ENCODE measurements at regions not wholly inside any gene's neighbourhood (a gene's known extent, or its start where the extent isn't known, plus 50 kb on each side); places are given as distances from the start of the nearest gene placed in this dataset.

DNA sequence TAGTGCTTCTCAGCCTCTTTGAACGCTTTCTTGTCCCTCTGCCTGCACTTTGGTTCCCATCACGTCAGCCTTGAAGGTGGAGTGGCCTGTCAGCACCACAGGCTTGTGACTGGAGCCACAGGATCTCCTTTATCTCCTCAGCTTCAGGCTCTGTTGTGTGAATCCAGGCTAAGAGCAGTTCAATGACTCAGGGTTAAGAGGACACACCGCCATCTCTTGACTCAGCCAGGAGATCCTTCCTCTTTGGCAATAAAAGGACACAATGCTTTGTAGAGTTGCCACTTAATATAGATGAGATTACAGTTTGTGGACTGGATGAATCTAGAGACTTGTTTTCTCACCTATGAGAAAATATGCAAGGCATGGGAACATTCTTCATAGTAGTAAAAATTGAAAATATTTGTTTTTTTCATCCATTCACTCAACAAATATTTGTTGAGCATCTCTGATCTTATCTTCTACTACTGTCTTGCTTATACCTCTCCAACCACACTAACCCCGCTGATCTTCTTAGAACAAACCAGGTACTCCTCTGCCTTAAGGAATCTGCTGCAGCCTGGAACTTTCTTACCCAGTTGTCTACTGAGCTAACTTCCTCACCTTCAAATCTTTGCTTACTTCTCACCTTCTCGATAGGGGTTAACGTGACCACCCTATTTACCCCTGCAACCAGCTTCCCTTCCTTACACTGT, 62.3 kb downstream of the UCHL1 start:
- FAIRE-seq: peak; percentile 17

GRCh38 chr4:41319553-41319952, 62.8 kb downstream of the UCHL1 start:
- FAIRE-seq: peak; percentile 90

- no peak for FAIRE-seq
These were observed 63.5 kb downstream of the UCHL1 start for GRCh38 chr4:41320278-41320677.

GRCh38 chr4:41320786-41321185, 64.1 kb downstream of the UCHL1 start:
- no peak for FAIRE-seq

DNA sequence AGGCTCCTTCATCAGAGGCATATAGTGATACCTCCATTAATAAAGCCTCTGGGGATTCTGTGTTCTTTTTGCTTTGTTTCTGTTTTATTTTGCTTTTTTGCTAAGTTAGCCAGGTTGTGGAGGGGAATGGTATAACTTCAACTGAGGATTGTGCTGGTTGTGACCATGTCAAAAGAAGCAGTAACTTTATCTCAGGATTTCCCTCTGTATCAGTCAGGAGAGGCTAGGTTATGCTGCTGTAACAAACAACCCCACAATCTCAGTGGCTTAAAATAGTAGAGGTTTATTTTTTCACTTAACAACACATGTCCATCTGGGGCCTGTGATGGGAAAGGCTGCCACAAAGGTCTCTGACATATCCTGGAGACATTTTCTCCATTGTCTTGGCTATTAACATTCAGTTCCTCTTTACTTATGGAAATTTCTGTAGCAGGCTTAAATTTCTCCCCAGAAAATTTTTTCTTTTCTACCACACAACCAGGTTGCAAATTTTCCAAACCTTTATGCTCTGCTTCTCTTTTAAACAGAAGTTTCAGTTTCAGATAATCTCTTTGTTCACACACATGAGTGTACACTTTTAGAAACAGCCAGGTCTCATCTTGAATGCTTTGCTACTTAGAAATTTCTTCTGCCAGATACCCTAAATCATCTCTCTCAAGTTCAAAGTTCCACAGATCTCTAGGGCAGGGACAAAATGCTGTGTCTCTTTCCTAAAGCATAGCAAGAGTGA, 64.7 kb downstream of the UCHL1 start:
- FAIRE-seq: no peak

- FAIRE-seq: no peak
These were observed 65.9 kb downstream of the UCHL1 start for GRCh38 chr4:41322617-41323016.

- no peak for FAIRE-seq
These were observed 66.5 kb downstream of the UCHL1 start for GRCh38 chr4:41323179-41323578.

- no peak for FAIRE-seq
These were observed 67.0 kb downstream of the UCHL1 start for GRCh38 chr4:41323706-41324105.

DNA sequence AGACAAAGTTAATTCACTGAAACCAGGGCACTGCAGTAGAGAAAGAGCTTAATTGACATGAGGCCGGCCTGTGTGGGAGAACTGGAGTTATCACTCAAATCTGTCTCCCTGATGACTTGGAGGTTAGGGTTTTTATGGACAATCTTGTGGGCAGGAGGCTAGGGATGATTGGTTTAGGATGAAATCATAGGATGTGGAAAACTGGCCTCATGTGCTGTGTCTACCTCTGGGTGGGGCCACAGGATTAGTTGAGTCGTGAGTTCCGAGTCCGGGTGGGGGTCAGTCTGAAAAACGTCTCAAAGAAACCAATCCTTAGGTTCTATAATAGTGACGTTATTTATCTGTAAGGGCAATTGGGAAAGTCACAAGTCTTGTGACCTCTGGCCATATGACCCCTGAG, 68.1 kb downstream of the UCHL1 start:
- FAIRE-seq: no peak

GRCh38 chr4:41325901-41326300, 69.2 kb downstream of the UCHL1 start:
- no peak for FAIRE-seq

- peak; percentile 53 for FAIRE-seq
These were observed 70.0 kb downstream of the UCHL1 start for GRCh38 chr4:41326776-41327175.

- no peak for FAIRE-seq
These were observed 71.0 kb downstream of the UCHL1 start for GRCh38 chr4:41327770-41328169.

DNA sequence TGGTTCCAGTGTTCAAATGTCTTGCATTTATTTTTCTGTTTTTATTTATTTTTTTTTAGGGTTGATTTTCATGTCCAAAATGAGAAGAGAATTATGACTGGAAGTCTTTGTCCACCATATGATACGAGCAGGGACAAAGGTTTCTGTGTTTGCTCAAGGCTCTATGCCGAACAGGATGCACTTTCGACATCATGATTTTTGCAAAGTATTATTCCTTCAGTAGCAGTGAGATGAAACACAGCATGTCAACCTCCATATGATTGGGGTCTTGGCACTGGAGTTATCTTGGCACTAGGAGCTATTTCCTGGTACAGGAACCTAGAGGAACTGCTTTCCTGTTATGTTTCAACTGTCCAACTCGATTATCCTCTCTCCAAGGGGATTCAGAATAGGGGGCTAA, 72.6 kb downstream of the UCHL1 start:
- no peak for FAIRE-seq

DNA sequence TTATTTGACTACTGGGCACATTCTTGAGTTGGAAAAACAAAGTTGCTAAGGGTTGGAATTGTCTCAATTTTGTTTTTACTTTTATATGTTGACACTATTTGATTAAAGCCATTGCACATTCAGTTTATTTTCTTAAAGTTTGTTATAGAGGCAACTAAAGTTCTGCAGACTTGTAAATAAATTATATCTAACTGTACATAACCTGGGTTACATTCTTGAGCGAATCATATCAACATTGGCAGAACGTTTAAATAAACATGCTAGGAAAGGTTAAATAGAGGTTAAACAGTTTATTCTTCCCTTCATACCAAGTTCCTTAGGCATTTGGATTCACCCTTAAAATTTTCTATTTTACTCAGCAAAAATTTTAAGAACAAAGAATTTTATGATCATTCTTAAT, 74.5 kb downstream of the UCHL1 start:
- peak; percentile 89 for FAIRE-seq

DNA sequence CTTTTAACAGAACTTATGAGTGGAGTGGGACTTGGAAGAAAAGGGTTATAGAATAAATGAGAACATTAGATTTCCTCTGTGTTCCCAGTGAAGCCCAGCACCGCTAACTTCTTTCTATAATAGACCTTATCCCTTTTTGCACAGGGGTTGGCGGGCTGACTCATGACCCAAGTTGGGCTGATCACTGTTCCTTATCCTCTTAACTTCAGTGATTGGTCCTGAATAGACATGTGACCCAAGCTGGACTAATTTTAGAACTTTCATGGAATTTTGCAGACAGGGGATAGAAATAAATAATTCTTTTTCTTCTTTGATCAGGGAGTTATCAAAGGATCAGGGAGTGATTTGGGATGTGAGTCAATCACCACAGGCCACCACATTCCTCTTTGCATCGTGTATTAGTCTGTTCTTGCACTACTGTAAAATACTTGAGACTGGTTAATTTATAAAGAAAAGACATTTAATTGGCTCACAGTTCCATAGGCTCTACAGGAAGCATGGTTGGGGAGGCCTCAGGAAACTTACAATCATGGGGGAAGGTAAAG, 75.9 kb downstream of the UCHL1 start:
- FAIRE-seq: no peak

- no peak for FAIRE-seq
These were observed 77.5 kb downstream of the UCHL1 start for GRCh38 chr4:41334182-41334581.

GRCh38 chr4:41339812-41340809, 83.4 kb downstream of the UCHL1 start:
- FAIRE-seq: peak; percentile 97

GRCh38 chr4:41346306-41347061, 89.8 kb downstream of the UCHL1 start:
- FAIRE-seq: no peak

- FAIRE-seq: no peak
These were observed 92.3 kb downstream of the UCHL1 start for GRCh38 chr4:41349021-41349420.

- FAIRE-seq: peak; percentile 89
These were observed 102.1 kb downstream of the UCHL1 start for GRCh38 chr4:41358647-41359421.

GRCh38 chr4:41359422-41359775, 102.7 kb downstream of the UCHL1 start:
- no peak for FAIRE-seq

GRCh38 chr4:41359836-41360213, 103.1 kb downstream of the UCHL1 start:
- FAIRE-seq: no peak

All from islet of Langerhans (tissue), 1 donor.